Glomerular endothelial cell (primary cell): ENCODE measurements at regions not wholly inside any gene's neighbourhood (a gene's known extent, or its start where the extent isn't known, plus 50 kb on each side); places are given as distances from the start of the nearest gene placed in this dataset.

Experiments
- DNase-seq: peaks from one replicate; pipeline ENCODE4 v3.0.0-alpha.2; 2011; ENCODE audit warnings: low read depth, low spot score; ENCODE audit errors: extremely low read depth

GRCh38 chr11:109247071-109247470, 174.9 kb upstream of the C11orf87 start:
- no peak for DNase-seq

- no peak for DNase-seq
Measured at GRCh38 chr11:109249597-109249996, 172.4 kb upstream of the C11orf87 start.

GRCh38 chr11:109251230-109251629, 170.8 kb upstream of the C11orf87 start:
- DNase-seq, result no peak

GRCh38 chr11:109264128-109264527, 157.9 kb upstream of the C11orf87 start:
- DNase-seq, result no peak

GRCh38 chr11:109267293-109268095, 154.5 kb upstream of the C11orf87 start:
- DNase-seq, result no peak

- no peak for DNase-seq
Measured at GRCh38 chr11:109275931-109276330, 146.1 kb upstream of the C11orf87 start.

- DNase-seq, result no peak
Measured at GRCh38 chr11:109285465-109285864, 136.5 kb upstream of the C11orf87 start.

- DNase-seq, result no peak
Measured at GRCh38 chr11:109291553-109291952, 130.4 kb upstream of the C11orf87 start.

- DNase-seq, result no peak
Measured at GRCh38 chr11:109298865-109299264, 123.1 kb upstream of the C11orf87 start.

- no peak for DNase-seq
Measured at GRCh38 chr11:109300211-109300610, 121.8 kb upstream of the C11orf87 start.

- no peak for DNase-seq
Measured at GRCh38 chr11:109302591-109303334, 119.2 kb upstream of the C11orf87 start.

GRCh38 chr11:109303342-109303741, 118.6 kb upstream of the C11orf87 start:
- DNase-seq, result no peak

GRCh38 chr11:109304159-109304558, 117.8 kb upstream of the C11orf87 start:
- DNase-seq, result no peak

GRCh38 chr11:109305009-109305408, 117.0 kb upstream of the C11orf87 start:
- DNase-seq, result no peak

GRCh38 chr11:109306322-109306721, 115.7 kb upstream of the C11orf87 start:
- DNase-seq, result no peak

- no peak for DNase-seq
Measured at GRCh38 chr11:109307366-109307765, 114.6 kb upstream of the C11orf87 start.

GRCh38 chr11:109308551-109308950, 113.4 kb upstream of the C11orf87 start:
- no peak for DNase-seq

- no peak for DNase-seq
Measured at GRCh38 chr11:109309153-109309552, 112.8 kb upstream of the C11orf87 start.

GRCh38 chr11:109317726-109318125, 104.3 kb upstream of the C11orf87 start:
- DNase-seq, result no peak

- no peak for DNase-seq
Measured at GRCh38 chr11:109320595-109320994, 101.4 kb upstream of the C11orf87 start.

- no peak for DNase-seq
Measured at GRCh38 chr11:109326781-109327180, 95.2 kb upstream of the C11orf87 start.

- DNase-seq, result no peak
Measured at GRCh38 chr11:109329716-109330115, 92.3 kb upstream of the C11orf87 start.
